ENCODE measurements at regions not wholly inside any gene's neighbourhood (a gene's known extent, or its start where the extent isn't known, plus 50 kb on each side); places are given as distances from the start of the nearest gene placed in this dataset.

DNA sequence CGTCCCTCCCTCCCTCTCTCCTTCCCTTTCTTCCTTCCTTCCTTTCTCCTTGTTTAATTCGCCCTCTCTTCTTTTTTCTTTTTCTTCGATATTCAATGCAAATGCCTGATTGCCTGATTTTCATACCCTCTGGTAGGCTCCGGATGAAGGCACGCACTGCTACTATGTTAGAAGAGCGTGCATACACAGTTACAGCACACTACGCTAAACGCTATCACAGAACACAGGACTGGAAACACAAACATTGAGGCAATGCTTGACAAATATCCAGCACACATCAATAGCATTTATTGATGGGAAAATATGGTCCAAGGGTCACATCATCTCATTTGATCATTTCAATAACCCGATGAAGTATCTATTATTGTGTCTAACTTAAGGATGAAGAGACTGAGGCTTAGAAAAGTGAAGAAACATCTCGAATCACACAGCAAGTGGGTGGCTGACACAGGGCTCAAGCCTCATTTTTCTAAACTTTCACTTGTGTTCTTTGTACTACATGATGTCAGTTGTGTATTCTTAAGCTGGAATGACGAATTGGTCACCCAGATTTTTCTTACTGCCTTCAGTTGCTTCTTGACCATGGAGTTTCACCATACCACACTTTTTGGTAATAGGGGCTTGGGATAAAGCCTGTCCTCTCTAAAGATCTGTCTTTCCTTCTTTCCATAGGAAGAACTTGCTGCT, 101.8 kb downstream of the TRIB2 start:
- no peak for ATAC-seq (ENCODE audit: low read depth)
- peak overlapping the region; percentile 82 for H3K27ac ChIP-seq (ENCODE audit: poor library complexity, severe bottlenecking)

DNA sequence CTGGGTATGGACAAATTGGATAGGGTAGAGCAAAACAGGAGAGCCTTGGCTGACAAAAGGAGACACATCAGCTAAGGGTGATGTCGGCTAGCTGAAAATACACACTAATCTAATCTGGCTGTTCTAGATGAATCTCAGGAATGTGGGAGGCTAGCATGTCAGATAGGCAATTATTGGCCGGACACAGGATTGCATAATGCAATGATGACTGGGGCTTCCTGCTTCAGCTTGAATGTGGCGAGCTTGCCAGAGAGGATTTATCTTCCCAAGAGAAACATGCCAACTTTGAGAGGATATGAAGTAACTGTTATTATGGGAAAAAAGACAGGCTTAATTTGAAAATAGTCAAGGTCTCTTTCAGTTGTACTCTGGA, 102.4 kb downstream of the TRIB2 start:
- ATAC-seq (ENCODE audit: low read depth) (peak; percentile 94), DNase-seq (ENCODE audit: low spot score) (peak; percentile 84)
- H3K27ac ChIP-seq (ENCODE audit: poor library complexity, severe bottlenecking) = peak overlapping the region; percentile 82
- no peak for TF ChIP-seq CTCF (IDR thresholded peaks at IDR 0.05; ENCODE audit: poor library complexity, severe bottlenecking)
- no peaks in the 10 kb centered on the region for H3K9me3 ChIP-seq (ENCODE audit: severe bottlenecking)
- H3K4me1 ChIP-seq (ENCODE audit: insufficient read depth, poor library complexity, severe bottlenecking) = peaks cover 21% of the 10 kb centered on the region
- H3K27me3 ChIP-seq (ENCODE audit: insufficient read depth, poor library complexity, severe bottlenecking) = no peaks in the 10 kb centered on the region
- no peaks in the 10 kb centered on the region for H3K36me3 ChIP-seq (ENCODE audit: low read depth)
- no peak overlapping the region for H3K4me3 ChIP-seq (ENCODE audit: severe bottlenecking)

More for the DNA sequence above, 101.8 kb downstream of the TRIB2 start:
- Histone ChIP-seq H3K27me3 (ENCODE audit: insufficient read depth, poor library complexity, severe bottlenecking) (no peaks in the 10 kb centered on the region), H3K4me1 (ENCODE audit: insufficient read depth, poor library complexity, severe bottlenecking) (peaks cover 21% of the 10 kb centered on the region), H3K36me3 (ENCODE audit: low read depth) (no peaks in the 10 kb centered on the region), H3K4me3 (ENCODE audit: severe bottlenecking) (no peak overlapping the region), H3K9me3 (ENCODE audit: severe bottlenecking) (no peaks in the 10 kb centered on the region)
- DNase-seq (ENCODE audit: low spot score) = no peak
- TF ChIP-seq CTCF (IDR thresholded peaks at IDR 0.05; ENCODE audit: poor library complexity, severe bottlenecking) = no peak

DNA sequence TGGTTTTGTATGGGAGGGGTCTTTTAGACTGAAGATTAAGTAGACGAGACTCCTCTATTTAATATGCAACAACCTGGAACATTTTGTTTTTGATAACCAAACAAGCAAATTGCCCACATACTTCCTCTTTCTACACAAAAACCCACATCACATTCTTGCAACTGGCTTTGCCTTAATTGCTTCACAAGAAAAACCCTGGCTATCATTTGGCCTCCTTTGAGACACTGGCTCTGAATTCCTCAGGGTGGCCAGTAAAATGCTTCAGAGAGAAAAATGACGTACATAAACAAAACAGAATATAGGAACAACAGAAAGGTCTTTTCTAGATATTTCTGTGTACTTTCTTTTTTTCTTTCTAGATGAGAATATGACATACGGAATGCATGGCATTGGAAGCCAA, 103.0 kb downstream of the TRIB2 start:
- no peak for DNase-seq (ENCODE audit: low spot score)
- Histone ChIP-seq H3K4me3 (ENCODE audit: severe bottlenecking) (no peak overlapping the region), H3K36me3 (ENCODE audit: low read depth) (no peaks in the 10 kb centered on the region), H3K4me1 (ENCODE audit: insufficient read depth, poor library complexity, severe bottlenecking) (peaks cover 21% of the 10 kb centered on the region), H3K9me3 (ENCODE audit: severe bottlenecking) (no peaks in the 10 kb centered on the region), H3K27ac (ENCODE audit: poor library complexity, severe bottlenecking) (peak overlapping the region; percentile 82), H3K27me3 (ENCODE audit: insufficient read depth, poor library complexity, severe bottlenecking) (no peaks in the 10 kb centered on the region)
- no peak for TF ChIP-seq CTCF (IDR thresholded peaks at IDR 0.05; ENCODE audit: poor library complexity, severe bottlenecking)
- no peak for ATAC-seq (ENCODE audit: low read depth)

GRCh38 chr2:12821656-12822055, 104.9 kb downstream of the TRIB2 start:
- TF ChIP-seq CTCF (IDR thresholded peaks at IDR 0.05; ENCODE audit: poor library complexity, severe bottlenecking) = no peak
- ATAC-seq (ENCODE audit: low read depth) = no peak
- H3K36me3 ChIP-seq (ENCODE audit: low read depth) = no peaks in the 10 kb centered on the region

DNA sequence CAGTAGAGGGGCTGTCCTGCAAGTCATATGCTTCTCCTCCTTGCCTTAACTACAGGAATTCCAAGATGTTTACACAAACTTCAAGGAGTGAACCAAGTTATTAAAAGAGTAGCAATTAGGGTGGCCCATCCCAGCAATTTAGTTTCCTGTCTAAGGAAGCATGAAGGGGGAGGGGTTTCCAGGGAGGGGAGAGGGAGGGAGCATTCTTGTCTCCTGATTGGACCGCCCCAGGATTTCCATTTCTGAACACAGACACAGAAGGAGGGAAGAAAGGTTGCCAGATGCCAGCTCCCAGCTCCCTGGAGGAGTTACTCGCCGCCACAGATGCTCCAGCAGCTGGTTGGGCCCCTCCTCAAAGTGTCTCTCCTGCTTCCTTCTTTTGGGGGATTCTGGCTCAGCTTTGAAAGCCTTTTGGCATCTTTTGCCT, 107.6 kb downstream of the TRIB2 start:
- no peak overlapping the region for H3K27ac ChIP-seq (ENCODE audit: poor library complexity, severe bottlenecking)
- peaks cover 9% of the 10 kb centered on the region for H3K4me1 ChIP-seq (ENCODE audit: insufficient read depth, poor library complexity, severe bottlenecking)
- no peak overlapping the region for H3K4me3 ChIP-seq (ENCODE audit: severe bottlenecking)
- TF ChIP-seq CTCF (IDR thresholded peaks at IDR 0.05; ENCODE audit: poor library complexity, severe bottlenecking) = no peak
- no peak for DNase-seq (ENCODE audit: low spot score)
- H3K9me3 ChIP-seq (ENCODE audit: severe bottlenecking) = no peaks in the 10 kb centered on the region
- no peak; the same call in 2 of the 3 replicates for ATAC-seq (ENCODE audit: low read depth)
- H3K27me3 ChIP-seq (ENCODE audit: insufficient read depth, poor library complexity, severe bottlenecking) = no peaks in the 10 kb centered on the region
- H3K36me3 ChIP-seq (ENCODE audit: low read depth) = no peaks in the 10 kb centered on the region

More at GRCh38 chr2:12821656-12822055, 104.9 kb downstream of the TRIB2 start:
- Histone ChIP-seq H3K27ac (ENCODE audit: poor library complexity, severe bottlenecking) (no peak overlapping the region), H3K4me1 (ENCODE audit: insufficient read depth, poor library complexity, severe bottlenecking) (peaks cover 16% of the 10 kb centered on the region), H3K9me3 (ENCODE audit: severe bottlenecking) (no peaks in the 10 kb centered on the region), H3K27me3 (ENCODE audit: insufficient read depth, poor library complexity, severe bottlenecking) (no peaks in the 10 kb centered on the region), H3K4me3 (ENCODE audit: severe bottlenecking) (no peak overlapping the region)
- no peak for DNase-seq (ENCODE audit: low spot score)

Measured in RWPE2 (cell line).